Astrocyte of the spinal cord (primary cell): ENCODE measurements at regions not wholly inside any gene's neighbourhood (a gene's known extent, or its start where the extent isn't known, plus 50 kb on each side); places are given as distances from the start of the nearest gene placed in this dataset.
"Not testable (repeated sequence)": the region's sequence is repeated elsewhere in the genome, so short reads cannot be mapped to it uniquely, and the experiment has no call there.

Experiments
- DNase-seq: peaks from one replicate; pipeline ENCODE4 v3.0.0; 2011; ENCODE audit warnings: low read depth, low spot score
- H3K4me3 ChIP-seq: 2 replicates; pipeline ENCODE4 v1.5.1; 2011; ENCODE audit warnings: low read depth, mild to moderate bottlenecking, low read length, moderate library complexity
- in situ Hi-C: cut with HindIII; loops from 2 replicates; pipeline ENCODE4 v1.10.0; 2017; ENCODE audit warnings: low sequenced_read_pairs
- TF ChIP-seq, protein P1 (sequence below): IDR thresholded peaks from 2 replicates; pipeline ENCODE4 v1.5.1; 2012; ENCODE audit warnings: low read depth, mild to moderate bottlenecking, low read length, inconsistent platforms

DNA sequence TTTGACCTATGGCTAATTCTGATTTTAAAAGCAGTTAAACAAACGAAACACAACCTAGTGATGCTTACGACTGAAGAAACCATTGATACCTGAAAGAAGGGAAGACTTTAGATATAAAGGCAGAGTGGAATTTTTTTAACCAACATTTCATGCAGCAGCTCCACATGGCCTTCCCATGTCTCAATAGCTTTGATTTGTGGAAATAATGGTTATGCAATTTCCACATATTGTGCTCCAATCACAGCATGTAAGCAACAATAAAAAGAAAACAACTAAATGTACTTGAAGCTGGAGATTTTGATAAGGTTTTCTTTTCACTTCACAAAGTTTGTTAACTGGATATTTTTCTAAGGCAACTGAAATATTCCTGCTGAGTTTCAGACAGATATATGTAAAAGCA is 82.0 kb upstream of the SLC39A10 start:
- in situ Hi-C loops = no loop called here
- DNase-seq = no peak
- TF ChIP-seq, protein P1, sequence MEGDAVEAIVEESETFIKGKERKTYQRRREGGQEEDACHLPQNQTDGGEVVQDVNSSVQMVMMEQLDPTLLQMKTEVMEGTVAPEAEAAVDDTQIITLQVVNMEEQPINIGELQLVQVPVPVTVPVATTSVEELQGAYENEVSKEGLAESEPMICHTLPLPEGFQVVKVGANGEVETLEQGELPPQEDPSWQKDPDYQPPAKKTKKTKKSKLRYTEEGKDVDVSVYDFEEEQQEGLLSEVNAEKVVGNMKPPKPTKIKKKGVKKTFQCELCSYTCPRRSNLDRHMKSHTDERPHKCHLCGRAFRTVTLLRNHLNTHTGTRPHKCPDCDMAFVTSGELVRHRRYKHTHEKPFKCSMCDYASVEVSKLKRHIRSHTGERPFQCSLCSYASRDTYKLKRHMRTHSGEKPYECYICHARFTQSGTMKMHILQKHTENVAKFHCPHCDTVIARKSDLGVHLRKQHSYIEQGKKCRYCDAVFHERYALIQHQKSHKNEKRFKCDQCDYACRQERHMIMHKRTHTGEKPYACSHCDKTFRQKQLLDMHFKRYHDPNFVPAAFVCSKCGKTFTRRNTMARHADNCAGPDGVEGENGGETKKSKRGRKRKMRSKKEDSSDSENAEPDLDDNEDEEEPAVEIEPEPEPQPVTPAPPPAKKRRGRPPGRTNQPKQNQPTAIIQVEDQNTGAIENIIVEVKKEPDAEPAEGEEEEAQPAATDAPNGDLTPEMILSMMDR = no peak
- no peak overlapping the region for H3K4me3 ChIP-seq

DNA sequence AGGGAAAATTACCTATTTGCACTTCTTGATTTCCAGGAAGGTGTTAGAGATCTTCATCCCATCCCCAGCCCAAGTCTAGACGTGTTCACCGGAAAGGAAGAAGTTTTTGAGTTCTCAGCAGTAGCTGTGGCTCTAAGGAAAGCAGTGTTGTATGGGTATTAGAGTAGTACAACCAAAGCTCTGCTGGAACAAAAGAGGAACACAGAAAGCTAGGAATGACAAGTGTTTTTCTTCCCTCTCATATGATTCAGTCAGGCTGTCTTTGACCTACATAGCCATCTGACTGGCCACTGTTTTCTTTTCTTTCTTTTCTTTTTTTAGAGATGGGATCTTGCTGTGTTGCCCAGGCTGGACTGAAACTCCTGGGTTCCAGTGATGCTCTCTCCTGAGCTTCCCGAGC is 82.7 kb upstream of the SLC39A10 start:
- DNase-seq = no peak
- no peak overlapping the region for H3K4me3 ChIP-seq
- in situ Hi-C loops = no loop called here
- TF ChIP-seq, protein P1 = no peak

DNA sequence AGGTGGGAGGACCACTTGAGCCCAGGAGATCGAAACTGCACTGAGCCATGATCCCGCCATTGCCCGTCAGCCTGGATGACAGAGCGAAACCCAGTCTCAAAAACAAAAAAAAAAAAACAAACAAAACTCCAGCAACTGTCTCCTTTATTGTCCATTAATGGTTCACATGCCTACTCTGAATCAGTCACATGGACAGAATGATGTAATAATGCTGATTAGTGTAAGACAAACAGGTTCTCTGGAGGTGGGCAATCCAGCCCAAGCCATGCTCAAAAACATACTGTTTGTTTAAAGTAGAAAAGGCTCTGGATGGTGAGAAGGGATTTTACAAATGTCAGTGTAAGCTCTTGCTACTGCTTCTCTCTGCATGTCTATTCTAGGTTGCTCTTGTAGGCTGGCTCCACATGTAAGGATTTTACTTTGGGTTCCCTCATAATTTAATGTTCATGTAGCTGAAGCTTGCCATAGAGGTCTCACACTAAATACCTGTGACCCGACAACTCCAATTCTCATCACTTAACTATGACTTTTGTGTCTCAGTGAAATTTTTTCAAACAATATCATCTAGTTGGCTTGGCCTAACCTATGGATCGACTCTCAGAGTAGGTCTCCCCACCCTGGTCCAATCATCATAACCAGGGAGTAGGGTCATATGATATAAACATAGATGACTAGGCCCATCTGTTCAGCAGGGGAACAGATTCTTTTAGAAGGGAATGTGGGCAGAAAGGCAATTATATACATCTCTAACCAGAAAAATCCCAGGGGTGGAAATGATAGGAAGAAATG is 83.9 kb upstream of the SLC39A10 start:
- no peak for DNase-seq
- in situ Hi-C loops = no loop called here

DNA sequence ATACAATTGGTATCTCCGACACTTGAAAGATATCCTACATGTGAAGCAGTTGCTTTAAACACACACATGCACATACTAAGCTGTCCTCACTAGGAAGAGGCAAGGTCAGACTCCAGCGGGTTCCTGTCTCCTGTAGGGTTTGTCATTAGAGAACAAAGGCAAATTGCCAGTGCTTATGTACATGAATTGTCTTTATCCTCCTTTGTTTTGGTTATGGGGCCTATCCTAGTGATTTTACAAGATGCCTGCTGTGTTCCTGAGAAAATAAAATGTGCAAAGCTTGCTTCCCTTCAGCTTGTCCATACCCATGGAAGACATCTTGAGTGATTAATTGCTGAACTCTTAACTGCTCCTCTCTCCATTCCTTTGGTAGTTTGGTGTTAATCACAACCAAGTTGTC is 86.7 kb upstream of the SLC39A10 start:
- DNase-seq = peak; percentile 42
- no peak overlapping the region for H3K4me3 ChIP-seq
- TF ChIP-seq, protein P1 = no peak
- in situ Hi-C loops = no loop called here

More for the DNA sequence above, 83.9 kb upstream of the SLC39A10 start:
- TF ChIP-seq, protein P1 = no peak
- no peak overlapping the region for H3K4me3 ChIP-seq

DNA sequence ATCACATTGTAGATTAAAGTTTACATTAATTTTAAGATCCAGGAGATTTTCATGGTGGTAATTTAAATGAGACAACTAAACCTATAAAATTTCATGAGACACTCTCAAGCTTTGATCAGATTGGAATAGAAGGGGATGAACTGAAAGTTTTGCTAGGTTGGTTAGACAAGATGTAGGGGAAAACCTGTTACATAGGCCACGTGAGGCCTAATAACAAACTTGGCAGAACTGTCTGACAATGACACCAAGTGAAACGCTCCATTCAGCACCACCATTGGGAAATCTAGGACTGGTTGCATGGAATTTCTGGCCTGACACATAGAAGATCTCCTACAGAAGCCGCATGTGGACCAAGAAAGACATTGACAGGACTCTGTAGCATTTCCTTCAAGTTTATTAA is 87.8 kb upstream of the SLC39A10 start:
- no peak for DNase-seq
- TF ChIP-seq, protein P1 = no peak
- in situ Hi-C loops = no loop called here
- H3K4me3 ChIP-seq = no peak overlapping the region

DNA sequence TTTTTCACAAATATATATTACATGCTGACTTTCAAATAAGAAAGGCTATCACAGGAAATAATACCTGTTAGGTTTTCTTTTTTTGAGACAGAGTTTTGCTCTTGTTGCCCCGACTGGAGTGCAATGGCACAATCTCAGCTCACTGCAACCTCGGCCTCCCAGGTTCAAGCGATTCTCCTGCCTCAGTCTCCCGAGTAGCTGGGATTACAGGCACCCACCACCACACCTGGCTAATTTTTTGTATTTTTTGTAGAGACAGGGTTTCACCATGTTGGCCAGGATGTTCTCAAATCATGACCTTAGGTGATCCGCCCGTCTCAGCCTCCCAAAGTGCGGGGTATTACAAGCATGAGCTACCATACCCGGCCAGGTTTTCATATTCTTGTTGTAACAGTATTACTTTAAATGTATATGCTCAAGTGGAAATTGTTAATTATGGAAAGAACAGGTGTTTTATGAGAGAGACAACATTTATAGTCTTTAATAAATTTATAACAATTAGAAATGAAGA is 92.3 kb upstream of the SLC39A10 start:
- in situ Hi-C loops, H3K4me3 ChIP-seq, DNase-seq: not testable (repeated sequence)

DNA sequence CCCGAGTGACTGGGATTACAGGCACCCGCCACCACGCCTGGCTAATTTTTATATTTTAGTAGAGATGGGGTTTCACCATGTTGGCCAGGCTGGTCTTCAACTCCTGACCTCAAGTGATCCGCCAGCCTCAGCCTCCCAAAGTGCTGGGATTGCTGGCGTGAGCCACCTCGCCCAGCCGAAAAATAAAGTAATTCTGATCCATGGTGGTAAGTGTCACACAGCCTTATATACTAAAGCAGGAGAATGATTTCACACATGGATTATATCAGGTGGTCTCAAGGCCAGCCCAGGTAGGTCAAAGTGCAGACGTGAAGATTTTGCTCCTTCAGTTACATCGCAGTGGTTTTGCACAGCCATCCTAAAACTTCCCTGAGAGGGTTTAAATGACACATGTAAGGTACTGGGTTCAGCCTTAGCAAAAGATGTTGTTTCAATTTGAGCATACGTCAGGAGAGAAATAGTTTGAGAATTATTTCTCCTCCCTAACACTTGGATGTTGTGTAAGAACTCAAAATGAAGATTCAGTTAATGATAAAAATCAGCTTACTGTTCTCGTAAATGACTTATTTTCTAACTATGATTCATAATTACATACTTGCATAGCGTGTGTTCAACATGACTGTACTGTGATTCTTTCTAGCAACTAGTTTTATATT is 93.0 kb upstream of the SLC39A10 start:
- in situ Hi-C loops = no loop called here
- no peak overlapping the region for H3K4me3 ChIP-seq
- TF ChIP-seq, protein P1 = no peak
- peak; percentile 19 for DNase-seq
